Amniotic epithelial cell (primary cell): ENCODE measurements at regions not wholly inside any gene's neighbourhood (a gene's known extent, or its start where the extent isn't known, plus 50 kb on each side); places are given as distances from the start of the nearest gene placed in this dataset.

Experiments used
- DNase-seq: peaks from one replicate; pipeline ENCODE4 v3.0.0-alpha.2; 2010; ENCODE audit warnings: low read depth

GRCh38 chr1:57724535-57724934 is 300.7 kb upstream of the DAB1 start:
- no peak for DNase-seq

- no peak for DNase-seq
These were observed 298.6 kb upstream of the DAB1 start for GRCh38 chr1:57722285-57722978.

GRCh38 chr1:57721001-57721400 is 297.1 kb upstream of the DAB1 start:
- DNase-seq = no peak

GRCh38 chr1:57719274-57719673 is 295.4 kb upstream of the DAB1 start:
- DNase-seq = no peak

GRCh38 chr1:57713501-57713900 is 289.6 kb upstream of the DAB1 start:
- DNase-seq = no peak

- no peak for DNase-seq
These were observed 289.0 kb upstream of the DAB1 start for GRCh38 chr1:57712846-57713245.

GRCh38 chr1:57711326-57711725 is 287.5 kb upstream of the DAB1 start:
- no peak for DNase-seq

- DNase-seq = no peak
These were observed 283.8 kb upstream of the DAB1 start for GRCh38 chr1:57707631-57708030.

GRCh38 chr1:57704811-57705210 is 281.0 kb upstream of the DAB1 start:
- no peak for DNase-seq

GRCh38 chr1:57704231-57704630 is 280.4 kb upstream of the DAB1 start:
- DNase-seq = no peak

- DNase-seq = no peak
These were observed 273.0 kb upstream of the DAB1 start for GRCh38 chr1:57696904-57697303.

GRCh38 chr1:57696043-57696442 is 272.2 kb upstream of the DAB1 start:
- no peak for DNase-seq

- DNase-seq = no peak
These were observed 262.4 kb upstream of the DAB1 start for GRCh38 chr1:57686306-57686705.

GRCh38 chr1:57683037-57683942 is 259.4 kb upstream of the DAB1 start:
- DNase-seq = no peak

- no peak for DNase-seq
These were observed 254.3 kb upstream of the DAB1 start for GRCh38 chr1:57678138-57678537.

- no peak for DNase-seq
These were observed 251.9 kb upstream of the DAB1 start for GRCh38 chr1:57675776-57676175.

GRCh38 chr1:57674801-57675200 is 250.9 kb upstream of the DAB1 start:
- no peak for DNase-seq

GRCh38 chr1:57672346-57673140 is 248.7 kb upstream of the DAB1 start:
- no peak for DNase-seq

GRCh38 chr1:57671750-57672149 is 247.9 kb upstream of the DAB1 start:
- DNase-seq = no peak

GRCh38 chr1:57659804-57660203 is 235.9 kb upstream of the DAB1 start:
- DNase-seq = no peak

GRCh38 chr1:57655161-57655560 is 231.3 kb upstream of the DAB1 start:
- DNase-seq = no peak

GRCh38 chr1:57644667-57645066 is 220.8 kb upstream of the DAB1 start:
- DNase-seq = no peak

GRCh38 chr1:57638239-57638638 is 214.4 kb upstream of the DAB1 start:
- no peak for DNase-seq
